Lower leg skin (tissue), 3 donors: ENCODE measurements at regions not wholly inside any gene's neighbourhood (a gene's known extent, or its start where the extent isn't known, plus 50 kb on each side); places are given as distances from the start of the nearest gene placed in this dataset.

ENCODE experiments used
- CTCF ChIP-seq, 3 donors: fragments of 450-650 bp; IDR thresholded peaks; one replicate each; pipeline ENCODE4 v1.5.1; 2016; ENCODE audit warnings: antibody characterized with exemption in 3 of 3, mild to moderate bottlenecking in 3 of 3, moderate library complexity in 2 of 3
- POLR2A ChIP-seq, 2 donors: fragments of 450-650 bp; IDR thresholded peaks; one replicate each; pipeline ENCODE4 v1.6.1; 2016 to 2017; ENCODE audit warnings: antibody characterized with exemption in 2 of 2, mild to moderate bottlenecking in 1 of 2, moderate library complexity in 1 of 2

- TF ChIP-seq CTCF (IDR thresholded peaks at IDR 0.05) (no peak), POLR2A (IDR thresholded peaks at IDR 0.05) (no peak)
These were observed 666.7 kb downstream of the UTRN start for GRCh38 chr6:144951730-144952437.
